HepG2 (cell line): ENCODE measurements at regions not wholly inside any gene's neighbourhood (a gene's known extent, or its start where the extent isn't known, plus 50 kb on each side); places are given as distances from the start of the nearest gene placed in this dataset.

ENCODE experiments used
- ATF7-NPFF ChIP-seq: sonication (generic); formaldehyde crosslinking; IDR thresholded peaks from 2 replicates; pipeline ENCODE4 v1.8.1; 2023; ENCODE audit warnings: mild to moderate bottlenecking, low read depth, missing genetic modification reagents, moderate library complexity
- BCL6 ChIP-seq: IDR thresholded peaks from 2 replicates; pipeline ENCODE4 v1.6.1; 2016; ENCODE audit warnings: missing genetic modification reagents, missing compliant biosample characterization
- DNMT3B ChIP-seq: conservative IDR thresholded peaks from 2 replicates; pipeline ENCODE4 v1.6.1; 2016; ENCODE audit warnings: missing biosample characterization, control low read depth
- EED ChIP-seq: sonication (generic); formaldehyde crosslinking; IDR thresholded peaks from 2 replicates; pipeline ENCODE4 v1.5.0; 2020; ENCODE audit warnings: mild to moderate bottlenecking, missing genetic modification reagents
- HNRNPL ChIP-seq: fragments of 200-400 bp; formaldehyde crosslinking; IDR thresholded peaks from 2 replicates; pipeline ENCODE4 v1.6.1; 2017; ENCODE audit warnings: mild to moderate bottlenecking, low read depth, low read length
- IKZF5 ChIP-seq: IDR thresholded peaks from 2 replicates; pipeline ENCODE4 v1.6.1; 2018; ENCODE audit warnings: missing genetic modification reagents, mild to moderate bottlenecking, missing compliant biosample characterization
- MBD4 ChIP-seq: IDR thresholded peaks from 2 replicates; pipeline ENCODE4 v1.6.1; 2012; ENCODE audit warnings: low read length, inconsistent platforms, borderline replicate concordance
- MEIS1 ChIP-seq: sonication (generic); formaldehyde crosslinking; IDR thresholded peaks from 2 replicates; pipeline ENCODE4 v1.9.0; 2021; ENCODE audit warnings: mild to moderate bottlenecking, missing genetic modification reagents, moderate library complexity, borderline replicate concordance
- MTA1 ChIP-seq: sonication (generic); formaldehyde crosslinking; IDR thresholded peaks from 2 replicates; pipeline ENCODE4 v1.4.0; 2020; ENCODE audit warnings: missing genetic modification reagents, mild to moderate bottlenecking, borderline replicate concordance
- NR2F6 ChIP-seq, 2 experiments: IDR thresholded peaks; 2 replicates each; pipeline ENCODE4 v1.6.1; 2016; ENCODE audit warnings: antibody characterized with exemption in 1 of 2, mild to moderate bottlenecking in 1 of 2
- RBM22 ChIP-seq: fragments of 200-400 bp; formaldehyde crosslinking; optimal IDR thresholded peaks from 2 replicates; pipeline ENCODE3; 2017; ENCODE audit warnings: mild to moderate bottlenecking, low read length, moderate library complexity
- REST ChIP-seq, 2 experiments: IDR thresholded peaks; 2 replicates each; pipeline ENCODE4 v1.6.1; 2011 to 2012; ENCODE audit warnings: low read length in 2 of 2, borderline replicate concordance in 1 of 2, low read depth in 1 of 2, mild to moderate bottlenecking in 1 of 2, moderate library complexity in 1 of 2
- SMARCE1 ChIP-seq: fragments of 450-650 bp; IDR thresholded peaks from 2 replicates; pipeline ENCODE4 v1.6.1; 2017; ENCODE audit warnings: borderline replicate concordance
- TRIM24 ChIP-seq: sonication (generic); formaldehyde crosslinking; IDR thresholded peaks from 2 replicates; pipeline ENCODE4 v1.8.0; 2022; ENCODE audit warnings: mild to moderate bottlenecking, missing genetic modification reagents
- ZBTB3 ChIP-seq: sonication (generic); formaldehyde crosslinking; IDR thresholded peaks from 2 replicates; pipeline ENCODE4 v1.4.0; 2020; ENCODE audit warnings: low read depth, mild to moderate bottlenecking, moderate library complexity, missing genetic modification reagents, borderline replicate concordance
- ZHX2 ChIP-seq, 2 experiments: sonication (generic) in 1 of 2; formaldehyde crosslinking in 1 of 2; IDR thresholded peaks; 2 replicates each; pipeline versions ENCODE4 v1.6.1 to v1.9.0; 2014 to 2022; ENCODE audit warnings: antibody characterized with exemption in 1 of 2, borderline replicate concordance in 1 of 2, inconsistent platforms in 1 of 2, low read depth in 1 of 2, missing genetic modification reagents in 1 of 2
- ZNF17 ChIP-seq: sonication (generic); formaldehyde crosslinking; IDR thresholded peaks from 2 replicates; pipeline ENCODE4 v1.5.0; 2020; ENCODE audit warnings: mild to moderate bottlenecking, missing genetic modification reagents
- ZNF326 ChIP-seq: sonication (generic); formaldehyde crosslinking; IDR thresholded peaks from 2 replicates; pipeline ENCODE4 v1.4.0; 2020; ENCODE audit warnings: missing genetic modification reagents, borderline replicate concordance
- ZNF652 ChIP-seq: IDR thresholded peaks from 2 replicates; pipeline ENCODE4 v1.6.1; 2016; ENCODE audit warnings: low read depth, borderline replicate concordance
- ZNF670 ChIP-seq: sonication (generic); formaldehyde crosslinking; IDR thresholded peaks from 2 replicates; pipeline ENCODE4 v1.8.0; 2022; ENCODE audit warnings: mild to moderate bottlenecking, missing genetic modification reagents, borderline replicate concordance
- ZNF7 ChIP-seq: IDR thresholded peaks from 2 replicates; pipeline ENCODE4 v1.6.1; 2016; ENCODE audit warnings: missing biosample characterization, missing genetic modification reagents

GRCh38 chr22:44645083-44645482 is 56.9 kb upstream of the PRR5 start (continued):
- TF ChIP-seq ZNF652 (CRISPR knock-in tag) (no peak), REST (IDR thresholded peaks at IDR 0.05; ENCODE audit: borderline replicate concordance in 1 of 2, low read depth in 1 of 2, low read length in 2 of 2) (no peak), TRIM24 (no peak), ZNF670 (CRISPR knock-in tag) (no peak), DNMT3B (CRISPR knock-in tag) (no peak), MEIS1 (CRISPR knock-in tag) (no peak), ZHX2 (IDR thresholded peaks at IDR 0.05; ENCODE audit: low read depth) (no peak), ZHX2 (CRISPR knock-in tag; IDR thresholded peaks at IDR 0.05; ENCODE audit: borderline replicate concordance) (no peak), HNRNPL (no peak), ZNF17 (CRISPR knock-in tag) (no peak), RBM22 (no peak), ZNF326 (no peak), BCL6 (CRISPR knock-in tag) (peak; percentile 78), ZBTB3 (CRISPR knock-in tag) (no peak), IKZF5 (CRISPR knock-in tag) (no peak), MTA1 (CRISPR knock-in tag) (no peak), MBD4 (no peak), ZNF7 (CRISPR knock-in tag) (no peak), NR2F6 (IDR thresholded peaks at IDR 0.05) (peak; percentile 62), NR2F6 (CRISPR knock-in tag; IDR thresholded peaks at IDR 0.05) (peak; percentile 48; the same call in 1 of the 2 replicates), ATF7-NPFF (CRISPR knock-in tag) (no peak), EED (CRISPR knock-in tag) (no peak), SMARCE1 (no peak)
